Neuronal stem cell (in vitro differentiated cells): ENCODE measurements at regions not wholly inside any gene's neighbourhood (a gene's known extent, or its start where the extent isn't known, plus 50 kb on each side); places are given as distances from the start of the nearest gene placed in this dataset.

Source experiments
- DNase-seq: peaks from one replicate; pipeline ENCODE4 v3.0.0-alpha.2; 2013; ENCODE audit warnings: low spot score
- H2AFZ ChIP-seq: one replicate; pipeline ENCODE4 v1.6.1; 2013; ENCODE audit warnings: mild to moderate bottlenecking, low read length, inconsistent platforms
- H2AK5ac ChIP-seq: 2 replicates; pipeline ENCODE4 v1.6.1; 2013; ENCODE audit warnings: low read depth, mild to moderate bottlenecking, inconsistent platforms, low read length, moderate library complexity, mixed read lengths
- H2BK120ac ChIP-seq: 2 replicates; pipeline ENCODE4 v1.6.1; 2013; ENCODE audit warnings: low read depth, mild to moderate bottlenecking, inconsistent platforms, low read length, moderate library complexity, mixed read lengths
- H2BK12ac ChIP-seq: one replicate; pipeline ENCODE4 v1.6.1; 2013; ENCODE audit warnings: low read length, inconsistent platforms
- H2BK15ac ChIP-seq: 2 replicates; pipeline ENCODE4 v1.6.1; 2013; ENCODE audit warnings: mild to moderate bottlenecking, low read length, inconsistent platforms, mixed read lengths
- H2BK5ac ChIP-seq: one replicate; pipeline ENCODE4 v1.6.1; 2013; ENCODE audit warnings: inconsistent platforms, mild to moderate bottlenecking, low read length, moderate library complexity
- H3K14ac ChIP-seq: one replicate; pipeline ENCODE4 v1.6.1; 2013; ENCODE audit warnings: low read length, inconsistent platforms
- H3K18ac ChIP-seq: 2 replicates; pipeline ENCODE4 v1.6.1; 2013; ENCODE audit warnings: low read length, inconsistent platforms
- H3K23ac ChIP-seq: 2 replicates; pipeline ENCODE4 v1.6.1; 2013; ENCODE audit warnings: low read depth, mild to moderate bottlenecking, mixed read lengths, low read length, inconsistent platforms; ENCODE audit not compliant: poor library complexity
- H3K27ac ChIP-seq: replicated peaks from 3 replicates; pipeline ENCODE4 v1.5.1; 2013; ENCODE audit warnings: low read length, inconsistent platforms
- H3K27me3 ChIP-seq, 3 experiments: 2 replicates each; pipeline ENCODE4 v1.6.1; 2013; ENCODE audit warnings: low read length in 3 of 3, mild to moderate bottlenecking in 2 of 3, inconsistent platforms in 1 of 3, low read depth in 1 of 3, mixed read lengths in 1 of 3, moderate library complexity in 1 of 3; ENCODE audit not compliant: control insufficient read depth in 3 of 3, insufficient read depth in 3 of 3
- H3K36me3 ChIP-seq, 2 donors: replicated peaks in 1 of 2; 2 replicates each; pipeline ENCODE4 v1.6.1; 2013; ENCODE audit warnings: low read length in 2 of 2; ENCODE audit not compliant: control insufficient read depth in 2 of 2, insufficient read depth in 2 of 2
- H3K4ac ChIP-seq: 2 replicates; pipeline ENCODE4 v1.6.1; 2013; ENCODE audit warnings: inconsistent platforms, mild to moderate bottlenecking, low read length, moderate library complexity
- H3K4me1 ChIP-seq, 2 donors: 1 replicate in 1 of 2; 2 replicates in 1 of 2; pipeline ENCODE4 v1.6.1; 2013; ENCODE audit warnings: low read length in 2 of 2, low read depth in 1 of 2; ENCODE audit not compliant: control insufficient read depth in 2 of 2, insufficient read depth in 1 of 2
- H3K4me2 ChIP-seq: one replicate; pipeline ENCODE4 v1.6.1; 2013; ENCODE audit warnings: mild to moderate bottlenecking, low read length, inconsistent platforms; ENCODE audit not compliant: insufficient read depth, poor library complexity, severe bottlenecking
- H3K4me3 ChIP-seq, 2 donors: 2 replicates each; pipeline ENCODE4 v1.5.1; 2013; ENCODE audit warnings: low read length in 2 of 2, mild to moderate bottlenecking in 2 of 2, inconsistent platforms in 1 of 2, moderate library complexity in 1 of 2
- H3K79me1 ChIP-seq: one replicate; pipeline ENCODE4 v1.6.1; 2013; ENCODE audit warnings: low read depth, mild to moderate bottlenecking, inconsistent platforms, low read length, moderate library complexity
- H3K9ac ChIP-seq: one replicate; pipeline ENCODE4 v1.6.1; 2013; ENCODE audit warnings: mild to moderate bottlenecking, low read depth, low read length, inconsistent platforms; ENCODE audit not compliant: poor library complexity
- H3K9me3 ChIP-seq, 2 donors: replicated peaks in 1 of 2; 2 replicates each; pipeline versions ENCODE3 to v1.6.1; 2013; ENCODE audit warnings: low read length in 2 of 2, mild to moderate bottlenecking in 2 of 2, inconsistent platforms in 1 of 2, low read depth in 1 of 2, mixed read lengths in 1 of 2, moderate library complexity in 1 of 2; ENCODE audit not compliant: control insufficient read depth in 2 of 2, insufficient read depth in 1 of 2
- H4K8ac ChIP-seq: one replicate; pipeline ENCODE4 v1.6.1; 2013; ENCODE audit warnings: low read depth, mild to moderate bottlenecking, inconsistent platforms, low read length, moderate library complexity
- H4K91ac ChIP-seq: one replicate; pipeline ENCODE4 v1.6.1; 2013; ENCODE audit warnings: low read length, low read depth, mild to moderate bottlenecking, inconsistent platforms; ENCODE audit not compliant: poor library complexity
- whole genome bisulfite sequencing, 2 donors: extraction: QIAGEN DNeasy Blood & Tissue Kit; methylation state at CpG; one replicate each; pipeline ENCODE4 v1.1.7; 2013; ENCODE audit warnings: missing lambda C conversion rate in 2 of 2, mixed read lengths in 1 of 2; ENCODE audit not compliant: insufficient read length in 2 of 2, insufficient replicate concordance in 1 of 2; ENCODE audit errors: extremely low coverage in 2 of 2; 5-methylcytosine and 5-hydroxymethylcytosine counted together

DNA sequence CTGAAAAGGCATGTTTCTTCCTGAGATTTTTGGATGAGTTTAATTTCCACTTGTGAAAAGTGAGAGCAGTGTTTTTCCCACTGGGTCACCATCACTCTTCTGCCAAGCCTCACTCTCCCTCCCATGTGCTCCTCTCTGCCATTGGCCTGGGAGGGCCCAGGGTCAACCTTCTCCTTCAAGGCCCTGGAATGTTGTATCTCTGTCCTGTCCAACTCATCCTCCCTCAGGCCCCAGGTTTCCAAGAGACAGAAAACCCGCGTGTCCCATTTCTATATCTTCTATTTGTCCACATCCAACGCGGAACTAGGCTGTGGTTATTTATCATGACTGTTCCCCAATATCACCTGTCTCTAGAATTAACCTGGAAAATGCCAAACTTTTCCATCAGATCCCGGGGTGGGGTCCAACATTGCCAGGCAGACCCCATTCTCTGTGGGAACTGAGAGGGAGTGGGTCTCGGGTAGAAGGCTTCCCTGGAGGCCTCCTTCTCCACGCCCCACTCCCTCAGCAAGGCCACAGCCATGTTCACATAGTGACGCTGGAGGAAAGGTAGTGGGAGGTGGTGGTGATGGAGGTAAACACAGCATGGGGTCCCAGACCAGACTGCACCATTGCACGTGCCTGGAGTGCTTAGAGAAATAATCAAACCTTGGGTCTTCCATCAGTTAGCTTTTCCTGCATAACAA is 173.5 kb downstream of the SCP2D1 start:
- Histone ChIP-seq H3K36me3 (no peaks in the 10 kb centered on the region), H3K4me3 (no peak overlapping the region), H4K8ac (no peak overlapping the region), H3K79me1 (no peaks in the 10 kb centered on the region), H3K9me3 (no peaks in the 10 kb centered on the region), H3K27me3 (no peaks in the 10 kb centered on the region), H3K14ac (no peak overlapping the region), H4K91ac (no peak overlapping the region), H2BK5ac (no peak overlapping the region), H2BK120ac (no peak overlapping the region), H3K9ac (no peak overlapping the region), H3K4me1 (no peaks in the 10 kb centered on the region), H3K4ac (no peak overlapping the region), H3K18ac (no peak overlapping the region), H2AK5ac (no peak overlapping the region), H2AFZ (no peak overlapping the region), H3K27ac (no peak overlapping the region), H2BK15ac (no peak overlapping the region), H3K4me2 (no peak overlapping the region), H3K23ac (peak overlapping the region; percentile 13), H2BK12ac (no peak overlapping the region)
- no CpG with 5 or more reads among the region's 9 CpGs for WGBS, 2 donors
- DNase-seq: no peak

GRCh38 chr20:18987781-18988360 is 174.3 kb downstream of the SCP2D1 start:
- Histone ChIP-seq H2AK5ac (no peak overlapping the region), H2BK12ac (no peak overlapping the region), H3K9me3 (no peaks in the 10 kb centered on the region), H4K91ac (no peak overlapping the region), H3K36me3 (no peaks in the 10 kb centered on the region), H2BK15ac (no peak overlapping the region), H3K27ac (no peak overlapping the region), H3K79me1 (no peaks in the 10 kb centered on the region), H3K4me3 (no peak overlapping the region), H4K8ac (no peak overlapping the region), H3K18ac (no peak overlapping the region), H3K4ac (no peak overlapping the region), H3K23ac (no peak overlapping the region), H3K4me2 (no peak overlapping the region), H2BK5ac (no peak overlapping the region), H2BK120ac (no peak overlapping the region), H3K4me1 (no peaks in the 10 kb centered on the region), H3K9ac (no peak overlapping the region), H3K27me3 (no peaks in the 10 kb centered on the region), H3K14ac (no peak overlapping the region), H2AFZ (no peak overlapping the region)
- no CpG with 5 or more reads among the region's 5 CpGs for WGBS, 2 donors
- no peak for DNase-seq

- Histone ChIP-seq H3K36me3 (no peaks in the 10 kb centered on the region), H2AK5ac (no peak overlapping the region)
- no peak for DNase-seq
Observed at GRCh38 chr20:18988701-18989100, 175.1 kb downstream of the SCP2D1 start.

DNA sequence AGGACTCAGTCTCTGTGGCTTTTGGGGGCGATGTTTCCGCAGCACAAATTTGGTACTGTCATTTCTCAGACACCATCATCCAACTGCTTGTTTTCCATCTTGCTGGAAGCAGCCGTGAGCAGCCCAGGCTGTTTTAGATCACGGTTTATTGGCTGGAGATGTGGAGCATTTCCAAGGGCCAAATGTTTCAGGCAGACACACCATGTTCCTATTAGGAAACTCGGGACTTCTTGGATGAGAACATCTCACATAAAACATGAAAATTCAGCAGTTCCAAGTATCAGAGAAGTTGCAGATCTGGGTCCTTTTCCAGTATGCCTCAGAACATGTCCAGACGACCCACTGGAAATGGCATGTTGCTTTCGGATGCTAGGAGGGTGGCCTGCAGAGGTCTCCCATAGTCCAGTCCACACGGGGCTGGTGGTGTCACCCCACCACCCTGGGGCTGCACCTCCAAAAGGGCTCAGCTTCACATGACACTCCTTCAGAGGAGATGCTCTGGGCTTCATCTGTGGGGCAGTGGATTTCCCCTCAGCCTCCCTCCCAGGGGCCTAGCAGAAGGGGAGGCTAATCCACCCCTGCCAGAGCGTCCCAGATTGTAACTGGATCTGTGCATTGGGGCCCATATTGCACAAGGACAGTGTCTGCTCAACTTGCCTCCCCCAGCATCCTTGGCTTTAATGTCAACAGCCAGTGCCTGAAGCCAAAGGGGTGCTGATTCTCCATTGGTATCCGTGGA is 176.3 kb downstream of the SCP2D1 start:
- Histone ChIP-seq H3K27ac (no peak overlapping the region), H2BK120ac (no peak overlapping the region), H3K4me1 (no peaks in the 10 kb centered on the region), H4K91ac (no peak overlapping the region), H2AFZ (no peak overlapping the region), H3K23ac (no peak overlapping the region), H3K27me3 (no peaks in the 10 kb centered on the region), H3K4me2 (no peak overlapping the region), H4K8ac (no peak overlapping the region), H2BK5ac (no peak overlapping the region), H3K18ac (peak overlapping the region; percentile 15), H3K9ac (no peak overlapping the region), H2BK12ac (no peak overlapping the region), H3K79me1 (no peaks in the 10 kb centered on the region), H3K4ac (no peak overlapping the region), H3K9me3 (peaks cover 0 to 2% of the 10 kb centered on the region in 2 donors), H2BK15ac (no peak overlapping the region), H3K36me3 (no peaks in the 10 kb centered on the region), H3K14ac (peak overlapping the region; percentile 43), H2AK5ac (no peak overlapping the region), H3K4me3 (no peak overlapping the region)
- WGBS, 2 donors: no CpG with 5 or more reads among the region's 10 CpGs
- no peak for DNase-seq

More at GRCh38 chr20:18988701-18989100, 175.1 kb downstream of the SCP2D1 start:
- no peak overlapping the region for H3K9ac ChIP-seq
- H4K8ac ChIP-seq: no peak overlapping the region
- H3K79me1 ChIP-seq: no peaks in the 10 kb centered on the region
- no peak overlapping the region for H3K4me3 ChIP-seq
- no peak overlapping the region for H4K91ac ChIP-seq
- H2BK12ac ChIP-seq: no peak overlapping the region
- no peak overlapping the region for H3K23ac ChIP-seq
- H2BK5ac ChIP-seq: no peak overlapping the region
- no peak overlapping the region for H3K4me2 ChIP-seq
- no peak overlapping the region for H2BK15ac ChIP-seq
- H3K27me3 ChIP-seq: no peaks in the 10 kb centered on the region
- no peak overlapping the region for H3K4ac ChIP-seq
- no peak overlapping the region for H3K18ac ChIP-seq
- H3K9me3 ChIP-seq: peaks cover 0 to 2% of the 10 kb centered on the region in 2 donors
- no peak overlapping the region for H2AFZ ChIP-seq
- H3K4me1 ChIP-seq: no peaks in the 10 kb centered on the region
- no peak overlapping the region for H2BK120ac ChIP-seq
- no peak overlapping the region for H3K14ac ChIP-seq
- no peak overlapping the region for H3K27ac ChIP-seq
- no CpG with 5 or more reads among the region's 3 CpGs for WGBS, 2 donors
